ENCODE measurements at regions not wholly inside any gene's neighbourhood (a gene's known extent, or its start where the extent isn't known, plus 50 kb on each side); places are given as distances from the start of the nearest gene placed in this dataset.

- H3K27me3 Mint-ChIP-seq, result no peaks in the 10 kb centered on the region
- H3K36me3 Mint-ChIP-seq, result no peaks in the 10 kb centered on the region
- peaks cover 0 to 5% (median 2%) of the 10 kb centered on the region in 7 donors for H3K9me3 Mint-ChIP-seq
- no peaks in the 10 kb centered on the region for H3K36me3 ChIP-seq (ENCODE audit: control insufficient read depth, insufficient read depth, low read length)
- H3K4me3 Mint-ChIP-seq, result no peak overlapping the region
- ATAC-seq (ENCODE audit: low read depth in 2 of 2) (no peak), DNase-seq (no peak)
- H3K4me3 ChIP-seq (ENCODE audit: low read depth, low read length), result no peak overlapping the region
- no peaks in the 10 kb centered on the region for H3K4me1 ChIP-seq (ENCODE audit: control insufficient read depth, insufficient read depth, low read length, poor library complexity, severe bottlenecking)
- H3K27ac ChIP-seq (ENCODE audit: insufficient read depth, low read length, poor library complexity, severe bottlenecking), result no peak overlapping the region
- no peak overlapping the region for H3K27ac Mint-ChIP-seq
- no peaks in the 10 kb centered on the region for H3K27me3 ChIP-seq (ENCODE audit: control insufficient read depth, insufficient read depth, low read length)
- H3K9me3 ChIP-seq (ENCODE audit: control insufficient read depth in 2 of 2, low read length in 2 of 2), result no peaks in the 10 kb centered on the region
- H3K4me1 Mint-ChIP-seq, result no peaks in the 10 kb centered on the region
These were observed 240.7 kb downstream of the FOXD2 start for GRCh38 chr1:47678464-47678980.

- Histone ChIP-seq H3K9me3 (ENCODE audit: control insufficient read depth in 2 of 2, low read length in 2 of 2) (no peaks in the 10 kb centered on the region), H3K27ac (ENCODE audit: insufficient read depth, low read length, poor library complexity, severe bottlenecking) (no peak overlapping the region), H3K4me1 (ENCODE audit: control insufficient read depth, insufficient read depth, low read length, poor library complexity, severe bottlenecking) (no peaks in the 10 kb centered on the region), H3K27me3 (ENCODE audit: control insufficient read depth, insufficient read depth, low read length) (no peaks in the 10 kb centered on the region), H3K36me3 (ENCODE audit: control insufficient read depth, insufficient read depth, low read length) (no peaks in the 10 kb centered on the region), H3K4me3 (ENCODE audit: low read depth, low read length) (no peak overlapping the region)
- H3K27ac Mint-ChIP-seq, result peak overlapping the region in 1 of 3 donors; percentile 28
- no peaks in the 10 kb centered on the region for H3K4me1 Mint-ChIP-seq
- DNase-seq (no peak), ATAC-seq (ENCODE audit: low read depth in 2 of 2) (no peak)
- H3K9me3 Mint-ChIP-seq, result peaks cover 0 to 5% (median 0%) of the 10 kb centered on the region in 7 donors
- H3K36me3 Mint-ChIP-seq, result no peaks in the 10 kb centered on the region
- no peaks in the 10 kb centered on the region for H3K27me3 Mint-ChIP-seq
- H3K4me3 Mint-ChIP-seq, result no peak overlapping the region
These were observed 241.5 kb downstream of the FOXD2 start for GRCh38 chr1:47679301-47679791.

GRCh38 chr1:47679826-47680225, 242.0 kb downstream of the FOXD2 start:
- Histone ChIP-seq H3K4me3 (ENCODE audit: low read depth, low read length) (no peak overlapping the region), H3K9me3 (ENCODE audit: control insufficient read depth in 2 of 2, low read length in 2 of 2) (no peaks in the 10 kb centered on the region), H3K36me3 (ENCODE audit: control insufficient read depth, insufficient read depth, low read length) (no peaks in the 10 kb centered on the region), H3K27me3 (ENCODE audit: control insufficient read depth, insufficient read depth, low read length) (no peaks in the 10 kb centered on the region), H3K27ac (ENCODE audit: insufficient read depth, low read length, poor library complexity, severe bottlenecking) (no peak overlapping the region), H3K4me1 (ENCODE audit: control insufficient read depth, insufficient read depth, low read length, poor library complexity, severe bottlenecking) (no peaks in the 10 kb centered on the region)
- H3K9me3 Mint-ChIP-seq, result peaks cover 0 to 3% (median 0%) of the 10 kb centered on the region in 7 donors
- H3K36me3 Mint-ChIP-seq, result no peaks in the 10 kb centered on the region
- ATAC-seq (ENCODE audit: low read depth in 2 of 2) (no peak), DNase-seq (no peak)
- H3K4me1 Mint-ChIP-seq, result no peaks in the 10 kb centered on the region
- H3K27ac Mint-ChIP-seq, result no peak overlapping the region
- no peaks in the 10 kb centered on the region for H3K27me3 Mint-ChIP-seq
- no peak overlapping the region for H3K4me3 Mint-ChIP-seq

GRCh38 chr1:47680815-47681475, 243.1 kb downstream of the FOXD2 start:
- Histone ChIP-seq H3K4me1 (ENCODE audit: control insufficient read depth, insufficient read depth, low read length, poor library complexity, severe bottlenecking) (no peaks in the 10 kb centered on the region), H3K9me3 (ENCODE audit: control insufficient read depth in 2 of 2, low read length in 2 of 2) (no peaks in the 10 kb centered on the region), H3K27me3 (ENCODE audit: control insufficient read depth, insufficient read depth, low read length) (no peaks in the 10 kb centered on the region), H3K36me3 (ENCODE audit: control insufficient read depth, insufficient read depth, low read length) (no peaks in the 10 kb centered on the region), H3K27ac (ENCODE audit: insufficient read depth, low read length, poor library complexity, severe bottlenecking) (no peak overlapping the region), H3K4me3 (ENCODE audit: low read depth, low read length) (no peak overlapping the region)
- no peak overlapping the region for H3K4me3 Mint-ChIP-seq
- no peaks in the 10 kb centered on the region for H3K27me3 Mint-ChIP-seq
- no peak overlapping the region for H3K27ac Mint-ChIP-seq
- H3K4me1 Mint-ChIP-seq, result no peaks in the 10 kb centered on the region
- no peaks in the 10 kb centered on the region for H3K36me3 Mint-ChIP-seq
- ATAC-seq (ENCODE audit: low read depth in 2 of 2), result no peak
- H3K9me3 Mint-ChIP-seq, result peaks cover 0 to 3% (median 0%) of the 10 kb centered on the region in 7 donors
- no peak for DNase-seq

- Mint-ChIP-seq H3K4me3 (no peak overlapping the region), H3K9me3 (peaks cover 0 to 3% (median 0%) of the 10 kb centered on the region in 7 donors), H3K36me3 (no peaks in the 10 kb centered on the region), H3K27me3 (no peaks in the 10 kb centered on the region), H3K4me1 (no peaks in the 10 kb centered on the region), H3K27ac (no peak overlapping the region)
- Histone ChIP-seq H3K4me3 (ENCODE audit: low read depth, low read length) (no peak overlapping the region), H3K27ac (ENCODE audit: insufficient read depth, low read length, poor library complexity, severe bottlenecking) (no peak overlapping the region), H3K36me3 (ENCODE audit: control insufficient read depth, insufficient read depth, low read length) (no peaks in the 10 kb centered on the region), H3K4me1 (ENCODE audit: control insufficient read depth, insufficient read depth, low read length, poor library complexity, severe bottlenecking) (no peaks in the 10 kb centered on the region), H3K9me3 (ENCODE audit: control insufficient read depth in 2 of 2, low read length in 2 of 2) (no peaks in the 10 kb centered on the region), H3K27me3 (ENCODE audit: control insufficient read depth, insufficient read depth, low read length) (no peaks in the 10 kb centered on the region)
- ATAC-seq (ENCODE audit: low read depth in 2 of 2), result no peak
- DNase-seq, result no peak
These were observed 243.9 kb downstream of the FOXD2 start for GRCh38 chr1:47681735-47682134.

GRCh38 chr1:47682198-47682597, 244.4 kb downstream of the FOXD2 start:
- no peak for ATAC-seq (ENCODE audit: low read depth in 2 of 2)

GRCh38 chr1:47682786-47683350, 245.0 kb downstream of the FOXD2 start:
- H3K27ac ChIP-seq (ENCODE audit: insufficient read depth, low read length, poor library complexity, severe bottlenecking), result no peak overlapping the region
- DNase-seq (no peak), ATAC-seq (ENCODE audit: low read depth in 2 of 2) (no peak)
- Mint-ChIP-seq H3K27ac (peak overlapping the region in 1 of 3 donors; percentile 17), H3K27me3 (no peaks in the 10 kb centered on the region), H3K9me3 (peaks cover 0 to 3% (median 0%) of the 10 kb centered on the region in 7 donors), H3K36me3 (no peaks in the 10 kb centered on the region), H3K4me1 (no peaks in the 10 kb centered on the region), H3K4me3 (no peak overlapping the region)
- H3K4me1 ChIP-seq (ENCODE audit: control insufficient read depth, insufficient read depth, low read length, poor library complexity, severe bottlenecking), result no peaks in the 10 kb centered on the region
- no peaks in the 10 kb centered on the region for H3K36me3 ChIP-seq (ENCODE audit: control insufficient read depth, insufficient read depth, low read length)
- no peak overlapping the region for H3K4me3 ChIP-seq (ENCODE audit: low read depth, low read length)
- no peaks in the 10 kb centered on the region for H3K27me3 ChIP-seq (ENCODE audit: control insufficient read depth, insufficient read depth, low read length)
- no peaks in the 10 kb centered on the region for H3K9me3 ChIP-seq (ENCODE audit: control insufficient read depth in 2 of 2, low read length in 2 of 2)

More at GRCh38 chr1:47682198-47682597, 244.4 kb downstream of the FOXD2 start:
- Histone ChIP-seq H3K36me3 (ENCODE audit: control insufficient read depth, insufficient read depth, low read length) (no peaks in the 10 kb centered on the region), H3K27ac (ENCODE audit: insufficient read depth, low read length, poor library complexity, severe bottlenecking) (no peak overlapping the region), H3K9me3 (ENCODE audit: control insufficient read depth in 2 of 2, low read length in 2 of 2) (no peaks in the 10 kb centered on the region), H3K27me3 (ENCODE audit: control insufficient read depth, insufficient read depth, low read length) (no peaks in the 10 kb centered on the region), H3K4me1 (ENCODE audit: control insufficient read depth, insufficient read depth, low read length, poor library complexity, severe bottlenecking) (no peaks in the 10 kb centered on the region), H3K4me3 (ENCODE audit: low read depth, low read length) (no peak overlapping the region)
- Mint-ChIP-seq H3K4me1 (no peaks in the 10 kb centered on the region), H3K27ac (no peak overlapping the region), H3K36me3 (no peaks in the 10 kb centered on the region), H3K9me3 (peaks cover 0 to 3% (median 0%) of the 10 kb centered on the region in 7 donors), H3K4me3 (no peak overlapping the region), H3K27me3 (no peaks in the 10 kb centered on the region)
- DNase-seq, result no peak

GRCh38 chr1:47683401-47683800, 245.6 kb downstream of the FOXD2 start:
- no peak overlapping the region for H3K4me3 ChIP-seq (ENCODE audit: low read depth, low read length)
- no peak for DNase-seq

More at GRCh38 chr1:47683401-47683800, 245.6 kb downstream of the FOXD2 start:
- no peaks in the 10 kb centered on the region for H3K36me3 Mint-ChIP-seq
- Histone ChIP-seq H3K4me1 (ENCODE audit: control insufficient read depth, insufficient read depth, low read length, poor library complexity, severe bottlenecking) (no peaks in the 10 kb centered on the region), H3K9me3 (ENCODE audit: control insufficient read depth in 2 of 2, low read length in 2 of 2) (no peaks in the 10 kb centered on the region), H3K27ac (ENCODE audit: insufficient read depth, low read length, poor library complexity, severe bottlenecking) (no peak overlapping the region), H3K36me3 (ENCODE audit: control insufficient read depth, insufficient read depth, low read length) (no peaks in the 10 kb centered on the region), H3K27me3 (ENCODE audit: control insufficient read depth, insufficient read depth, low read length) (no peaks in the 10 kb centered on the region)
- H3K4me3 Mint-ChIP-seq, result no peak overlapping the region
- no peak for ATAC-seq (ENCODE audit: low read depth in 2 of 2)
- H3K4me1 Mint-ChIP-seq, result no peaks in the 10 kb centered on the region
- peak overlapping the region in 1 of 3 donors; percentile 17 for H3K27ac Mint-ChIP-seq
- H3K27me3 Mint-ChIP-seq, result no peaks in the 10 kb centered on the region
- H3K9me3 Mint-ChIP-seq, result peaks cover 0 to 1% (median 0%) of the 10 kb centered on the region in 7 donors

All from CD4-positive, CD25-positive, alpha-beta regulatory T cell (primary cell).